ENCODE measurements at regions not wholly inside any gene's neighbourhood (a gene's known extent, or its start where the extent isn't known, plus 50 kb on each side); places are given as distances from the start of the nearest gene placed in this dataset.

GRCh38 chr6:168951217-168951616, 302.4 kb downstream of the THBS2 start:
- Histone ChIP-seq H3K36me3 (replicated peaks) (no peaks in the 10 kb centered on the region), H3K27me3 (ENCODE audit: low read depth) (0 out of 2 replicates have a peak, but pooled peaks cover 8% of the 10 kb centered on the region), H3K9me3 (no peaks in the 10 kb centered on the region), H3K4me1 (peaks cover 3% of the 10 kb centered on the region; the same call in 1 of the 2 replicates), H3K4me3 (no peak overlapping the region)
- DNase-seq (ENCODE audit: low spot score in 2 of 2), result no peak
- in situ Hi-C loops (cut with MboI; ENCODE audit: low sequenced_read_pairs), result no loop called here

GRCh38 chr6:168950858-168951214, 302.8 kb downstream of the THBS2 start:
- no peak overlapping the region for H3K4me3 ChIP-seq

GRCh38 chr6:168949981-168950857, 303.4 kb downstream of the THBS2 start:
- 0 out of 2 replicates have a peak, but pooled peaks cover 8% of the 10 kb centered on the region for H3K27me3 ChIP-seq (ENCODE audit: low read depth)
- no peaks in the 10 kb centered on the region for H3K9me3 ChIP-seq
- no peaks in the 10 kb centered on the region for H3K36me3 ChIP-seq (replicated peaks)
- H3K4me3 ChIP-seq, result no peak overlapping the region
- H3K4me1 ChIP-seq, result no peaks in the 10 kb centered on the region
- DNase-seq (ENCODE audit: low spot score in 2 of 2), result no peak
- in situ Hi-C loops (cut with MboI; ENCODE audit: low sequenced_read_pairs), result no loop called here

More at GRCh38 chr6:168950858-168951214, 302.8 kb downstream of the THBS2 start:
- DNase-seq (ENCODE audit: low spot score in 2 of 2), result no peak
- Histone ChIP-seq H3K9me3 (no peaks in the 10 kb centered on the region), H3K36me3 (replicated peaks) (no peaks in the 10 kb centered on the region), H3K4me1 (peaks cover 2% of the 10 kb centered on the region; the same call in 1 of the 2 replicates), H3K27me3 (ENCODE audit: low read depth) (0 out of 2 replicates have a peak, but pooled peaks cover 8% of the 10 kb centered on the region)
- in situ Hi-C loops (cut with MboI; ENCODE audit: low sequenced_read_pairs), result no loop called here

GRCh38 chr6:168948990-168949531, 304.6 kb downstream of the THBS2 start:
- no peaks in the 10 kb centered on the region for H3K36me3 ChIP-seq (replicated peaks)
- in situ Hi-C loops (cut with MboI; ENCODE audit: low sequenced_read_pairs), result no loop called here
- H3K27me3 ChIP-seq (ENCODE audit: low read depth), result 0 out of 2 replicates have a peak, but pooled peaks cover 8% of the 10 kb centered on the region
- H3K9me3 ChIP-seq, result no peaks in the 10 kb centered on the region
- no peaks in the 10 kb centered on the region for H3K4me1 ChIP-seq
- no peak overlapping the region for H3K4me3 ChIP-seq
- no peak for DNase-seq (ENCODE audit: low spot score in 2 of 2)

GRCh38 chr6:168948002-168948401, 305.6 kb downstream of the THBS2 start:
- H3K27me3 ChIP-seq (ENCODE audit: low read depth), result 0 out of 2 replicates have a peak, but pooled peaks cover 7% of the 10 kb centered on the region
- DNase-seq (ENCODE audit: low spot score in 2 of 2), result no peak
- no peaks in the 10 kb centered on the region for H3K9me3 ChIP-seq
- in situ Hi-C loops (cut with MboI; ENCODE audit: low sequenced_read_pairs), result no loop called here
- H3K36me3 ChIP-seq (replicated peaks), result no peaks in the 10 kb centered on the region
- no peak overlapping the region for H3K4me3 ChIP-seq
- no peaks in the 10 kb centered on the region for H3K4me1 ChIP-seq

- H3K36me3 ChIP-seq (replicated peaks), result no peaks in the 10 kb centered on the region
- H3K27me3 ChIP-seq (ENCODE audit: low read depth), result 0 out of 2 replicates have a peak, but pooled peaks cover 5% of the 10 kb centered on the region
- DNase-seq (ENCODE audit: low spot score in 2 of 2), result no peak
- in situ Hi-C loops (cut with MboI; ENCODE audit: low sequenced_read_pairs), result no loop called here
- no peaks in the 10 kb centered on the region for H3K4me1 ChIP-seq
- no peak overlapping the region for H3K4me3 ChIP-seq
- H3K9me3 ChIP-seq, result no peaks in the 10 kb centered on the region
Measured at GRCh38 chr6:168943231-168943905, 310.3 kb downstream of the THBS2 start.

- no peak for DNase-seq (ENCODE audit: low spot score in 2 of 2)
- 0 out of 2 replicates have a peak, but pooled peaks cover 4% of the 10 kb centered on the region for H3K27me3 ChIP-seq (ENCODE audit: low read depth)
- no peaks in the 10 kb centered on the region for H3K9me3 ChIP-seq
- H3K36me3 ChIP-seq (replicated peaks), result no peaks in the 10 kb centered on the region
- no peak overlapping the region for H3K4me3 ChIP-seq
- in situ Hi-C loops (cut with MboI; ENCODE audit: low sequenced_read_pairs), result no loop called here
- no peaks in the 10 kb centered on the region for H3K4me1 ChIP-seq
Measured at GRCh38 chr6:168942646-168943045, 311.0 kb downstream of the THBS2 start.

GRCh38 chr6:168941036-168941435, 312.6 kb downstream of the THBS2 start:
- no peaks in the 10 kb centered on the region for H3K27me3 ChIP-seq (ENCODE audit: low read depth)
- no peaks in the 10 kb centered on the region for H3K4me1 ChIP-seq
- DNase-seq (ENCODE audit: low spot score in 2 of 2), result no peak
- H3K36me3 ChIP-seq (replicated peaks), result no peaks in the 10 kb centered on the region
- in situ Hi-C loops (cut with MboI; ENCODE audit: low sequenced_read_pairs), result no loop called here
- H3K9me3 ChIP-seq, result no peaks in the 10 kb centered on the region
- H3K4me3 ChIP-seq, result no peak overlapping the region

- DNase-seq (ENCODE audit: low spot score in 2 of 2), result no peak
- in situ Hi-C loops (cut with MboI; ENCODE audit: low sequenced_read_pairs), result no loop called here
- Histone ChIP-seq H3K36me3 (replicated peaks) (no peaks in the 10 kb centered on the region), H3K4me3 (no peak overlapping the region), H3K4me1 (no peaks in the 10 kb centered on the region), H3K9me3 (no peaks in the 10 kb centered on the region), H3K27me3 (ENCODE audit: low read depth) (no peaks in the 10 kb centered on the region)
Measured at GRCh38 chr6:168939796-168940195, 313.9 kb downstream of the THBS2 start.

- H3K27me3 ChIP-seq (ENCODE audit: low read depth), result no peaks in the 10 kb centered on the region
- no peaks in the 10 kb centered on the region for H3K9me3 ChIP-seq
- in situ Hi-C loops (cut with MboI; ENCODE audit: low sequenced_read_pairs), result no loop called here
- no peaks in the 10 kb centered on the region for H3K4me1 ChIP-seq
- no peak for DNase-seq (ENCODE audit: low spot score in 2 of 2)
- no peaks in the 10 kb centered on the region for H3K36me3 ChIP-seq (replicated peaks)
- H3K4me3 ChIP-seq, result no peak overlapping the region
Measured at GRCh38 chr6:168939041-168939440, 314.6 kb downstream of the THBS2 start.

GRCh38 chr6:168938546-168938945, 315.1 kb downstream of the THBS2 start:
- Histone ChIP-seq H3K4me3 (no peak overlapping the region), H3K27me3 (ENCODE audit: low read depth) (no peaks in the 10 kb centered on the region), H3K4me1 (no peaks in the 10 kb centered on the region), H3K36me3 (replicated peaks) (no peaks in the 10 kb centered on the region), H3K9me3 (no peaks in the 10 kb centered on the region)
- in situ Hi-C loops (cut with MboI; ENCODE audit: low sequenced_read_pairs), result no loop called here
- no peak for DNase-seq (ENCODE audit: low spot score in 2 of 2)

GRCh38 chr6:168937054-168937453, 316.6 kb downstream of the THBS2 start:
- Histone ChIP-seq H3K27me3 (ENCODE audit: low read depth) (no peaks in the 10 kb centered on the region), H3K9me3 (no peaks in the 10 kb centered on the region), H3K4me1 (no peaks in the 10 kb centered on the region), H3K4me3 (no peak overlapping the region), H3K36me3 (replicated peaks) (no peaks in the 10 kb centered on the region)
- in situ Hi-C loops (cut with MboI; ENCODE audit: low sequenced_read_pairs), result no loop called here
- no peak for DNase-seq (ENCODE audit: low spot score in 2 of 2)

- Histone ChIP-seq H3K9me3 (no peaks in the 10 kb centered on the region), H3K27me3 (ENCODE audit: low read depth) (no peaks in the 10 kb centered on the region), H3K4me3 (no peak overlapping the region), H3K4me1 (no peaks in the 10 kb centered on the region), H3K36me3 (replicated peaks) (no peaks in the 10 kb centered on the region)
- in situ Hi-C loops (cut with MboI; ENCODE audit: low sequenced_read_pairs), result no loop called here
- no peak for DNase-seq (ENCODE audit: low spot score in 2 of 2)
Measured at GRCh38 chr6:168935628-168936010, 318.0 kb downstream of the THBS2 start.

Measured in HAP-1 (cell line).